ENCODE measurements at regions not wholly inside any gene's neighbourhood (a gene's known extent, or its start where the extent isn't known, plus 50 kb on each side); places are given as distances from the start of the nearest gene placed in this dataset.

DNA sequence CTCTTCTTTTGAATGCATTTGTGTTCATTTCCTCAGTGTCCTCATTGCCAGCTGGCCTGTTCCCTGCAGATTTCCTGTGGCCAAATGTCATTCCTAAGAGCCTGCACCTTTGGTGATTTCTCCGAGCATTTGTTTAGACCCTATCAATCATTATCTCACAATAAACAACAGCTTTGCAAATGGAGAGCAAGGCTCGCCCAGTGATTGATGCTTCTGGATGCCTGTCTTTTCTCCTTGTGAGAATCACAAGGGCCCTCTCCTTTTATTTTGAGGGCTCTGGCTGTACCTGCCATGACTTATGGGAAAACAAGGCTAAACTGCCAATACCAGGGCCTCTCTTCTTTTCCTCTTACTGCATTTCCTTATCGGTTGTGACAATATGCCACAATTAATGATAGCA is 1454.4 kb upstream of the CELF4 start:
- H3K4me1 ChIP-seq (ENCODE audit: control insufficient read depth, low read length) = no peaks in the 10 kb centered on the region
- H3F3A ChIP-seq (ENCODE audit: control insufficient read depth, insufficient read depth) = no peaks in the 10 kb centered on the region
- H3K79me2 ChIP-seq (ENCODE audit: control insufficient read depth, low read length) = no peaks in the 10 kb centered on the region
- no peaks in the 10 kb centered on the region for H3K27me3 ChIP-seq (ENCODE audit: control insufficient read depth, low read length)
- H3K4me3 ChIP-seq (ENCODE audit: low read length) = no peak overlapping the region
- no peaks in the 10 kb centered on the region for H3K36me3 ChIP-seq (ENCODE audit: control insufficient read depth, low read length)
- no peak overlapping the region for H3K27ac ChIP-seq (ENCODE audit: low read depth, low read length)
- H4K20me1 ChIP-seq (ENCODE audit: control insufficient read depth, insufficient read depth, low read depth, low read length) = no peaks in the 10 kb centered on the region
- TF ChIP-seq, protein P1, sequence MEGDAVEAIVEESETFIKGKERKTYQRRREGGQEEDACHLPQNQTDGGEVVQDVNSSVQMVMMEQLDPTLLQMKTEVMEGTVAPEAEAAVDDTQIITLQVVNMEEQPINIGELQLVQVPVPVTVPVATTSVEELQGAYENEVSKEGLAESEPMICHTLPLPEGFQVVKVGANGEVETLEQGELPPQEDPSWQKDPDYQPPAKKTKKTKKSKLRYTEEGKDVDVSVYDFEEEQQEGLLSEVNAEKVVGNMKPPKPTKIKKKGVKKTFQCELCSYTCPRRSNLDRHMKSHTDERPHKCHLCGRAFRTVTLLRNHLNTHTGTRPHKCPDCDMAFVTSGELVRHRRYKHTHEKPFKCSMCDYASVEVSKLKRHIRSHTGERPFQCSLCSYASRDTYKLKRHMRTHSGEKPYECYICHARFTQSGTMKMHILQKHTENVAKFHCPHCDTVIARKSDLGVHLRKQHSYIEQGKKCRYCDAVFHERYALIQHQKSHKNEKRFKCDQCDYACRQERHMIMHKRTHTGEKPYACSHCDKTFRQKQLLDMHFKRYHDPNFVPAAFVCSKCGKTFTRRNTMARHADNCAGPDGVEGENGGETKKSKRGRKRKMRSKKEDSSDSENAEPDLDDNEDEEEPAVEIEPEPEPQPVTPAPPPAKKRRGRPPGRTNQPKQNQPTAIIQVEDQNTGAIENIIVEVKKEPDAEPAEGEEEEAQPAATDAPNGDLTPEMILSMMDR (IDR thresholded peaks at IDR 0.05; ENCODE audit: low read depth, low read length, poor library complexity, severe bottlenecking) = no peak
- TF ChIP-seq EZH2phosphoT487 (IDR thresholded peaks at IDR 0.05; ENCODE audit: borderline replicate concordance, low read length) = no peak
- H3K4me2 ChIP-seq (ENCODE audit: low read length) = no peak overlapping the region
- no peaks in the 10 kb centered on the region for H3K9me3 ChIP-seq (ENCODE audit: control insufficient read depth, insufficient read depth, low read length)
- no peaks in the 10 kb centered on the region for H3K9me2 ChIP-seq (replicated peaks; ENCODE audit: control insufficient read depth, low read length)

- Histone ChIP-seq H3K36me3 (ENCODE audit: control insufficient read depth, low read length) (no peaks in the 10 kb centered on the region), H3K9me3 (ENCODE audit: control insufficient read depth, insufficient read depth, low read length) (no peaks in the 10 kb centered on the region), H3K4me2 (ENCODE audit: low read length) (no peak overlapping the region), H3K4me3 (ENCODE audit: low read length) (no peak overlapping the region), H3K9me2 (replicated peaks; ENCODE audit: control insufficient read depth, low read length) (no peaks in the 10 kb centered on the region), H3F3A (ENCODE audit: control insufficient read depth, insufficient read depth) (no peaks in the 10 kb centered on the region), H3K4me1 (ENCODE audit: control insufficient read depth, low read length) (no peaks in the 10 kb centered on the region), H3K27ac (ENCODE audit: low read depth, low read length) (no peak overlapping the region), H4K20me1 (ENCODE audit: control insufficient read depth, insufficient read depth, low read depth, low read length) (no peaks in the 10 kb centered on the region), H3K79me2 (ENCODE audit: control insufficient read depth, low read length) (no peaks in the 10 kb centered on the region), H3K27me3 (ENCODE audit: control insufficient read depth, low read length) (no peaks in the 10 kb centered on the region)
- TF ChIP-seq EZH2phosphoT487 (IDR thresholded peaks at IDR 0.05; ENCODE audit: borderline replicate concordance, low read length) = no peak
- TF ChIP-seq, protein P1 (IDR thresholded peaks at IDR 0.05; ENCODE audit: low read depth, low read length, poor library complexity, severe bottlenecking) = no peak
Observed at GRCh38 chr18:39007031-39007902, 1441.7 kb upstream of the CELF4 start.

GRCh38 chr18:38996056-38996455 is 1430.5 kb upstream of the CELF4 start:
- H3K79me2 ChIP-seq (ENCODE audit: control insufficient read depth, low read length) = no peaks in the 10 kb centered on the region
- no peak overlapping the region for H3K4me2 ChIP-seq (ENCODE audit: low read length)
- H3K4me1 ChIP-seq (ENCODE audit: control insufficient read depth, low read length) = no peaks in the 10 kb centered on the region
- no peaks in the 10 kb centered on the region for H3K9me3 ChIP-seq (ENCODE audit: control insufficient read depth, insufficient read depth, low read length)
- no peaks in the 10 kb centered on the region for H3K36me3 ChIP-seq (ENCODE audit: control insufficient read depth, low read length)
- H3K27me3 ChIP-seq (ENCODE audit: control insufficient read depth, low read length) = no peaks in the 10 kb centered on the region
- TF ChIP-seq, protein P1 (IDR thresholded peaks at IDR 0.05; ENCODE audit: low read depth, low read length, poor library complexity, severe bottlenecking) = no peak
- no peak for TF ChIP-seq EZH2phosphoT487 (IDR thresholded peaks at IDR 0.05; ENCODE audit: borderline replicate concordance, low read length)
- no peaks in the 10 kb centered on the region for H4K20me1 ChIP-seq (ENCODE audit: control insufficient read depth, insufficient read depth, low read depth, low read length)
- no peak overlapping the region for H3K4me3 ChIP-seq (ENCODE audit: low read length)
- no peaks in the 10 kb centered on the region for H3F3A ChIP-seq (ENCODE audit: control insufficient read depth, insufficient read depth)
- no peak overlapping the region for H3K27ac ChIP-seq (ENCODE audit: low read depth, low read length)
- no peaks in the 10 kb centered on the region for H3K9me2 ChIP-seq (replicated peaks; ENCODE audit: control insufficient read depth, low read length)

All from DOHH2 (cell line).